Ishikawa (cell line): ENCODE measurements at regions not wholly inside any gene's neighbourhood (a gene's known extent, or its start where the extent isn't known, plus 50 kb on each side); places are given as distances from the start of the nearest gene placed in this dataset.

ENCODE experiments used
- EGR1 ChIP-seq: IDR thresholded peaks from 2 replicates; pipeline ENCODE4 v1.6.1; 2012
- EP300 ChIP-seq: IDR thresholded peaks from 2 replicates; pipeline ENCODE4 v1.6.1; 2012; ENCODE audit warnings: borderline replicate concordance
- FOXM1 ChIP-seq: IDR thresholded peaks from 2 replicates; pipeline ENCODE4 v1.6.1; 2012; ENCODE audit warnings: low read depth, borderline replicate concordance
- NFIC ChIP-seq: IDR thresholded peaks from 2 replicates; pipeline ENCODE4 v1.6.1; 2012
- TF ChIP-seq, protein P1 (sequence below): IDR thresholded peaks from 2 replicates; pipeline ENCODE4 v1.6.1; 2012; ENCODE audit warnings: low read depth, mild to moderate bottlenecking

DNA sequence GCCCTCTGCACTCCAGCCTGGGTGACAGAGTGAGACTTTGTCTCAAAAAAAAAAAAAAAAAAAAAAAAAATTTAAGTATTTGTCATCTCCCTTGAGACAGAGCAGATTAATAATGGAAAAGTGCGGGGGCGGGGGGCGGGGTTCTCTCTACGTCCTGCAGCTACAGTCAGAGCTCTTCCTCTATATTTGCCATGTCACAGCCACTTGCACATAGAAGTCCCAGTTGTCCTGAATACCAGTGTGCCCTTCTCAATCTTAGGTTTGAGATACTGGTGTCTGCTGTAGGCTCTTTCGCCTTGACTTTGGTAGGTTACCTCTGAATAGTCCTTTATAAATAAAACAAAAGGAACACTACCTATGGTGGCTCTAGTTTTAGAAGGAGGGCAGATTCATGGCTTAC is 237.8 kb upstream of the PGRMC2 start:
- TF ChIP-seq EGR1 (peak; percentile 94), FOXM1 (no peak), EP300 (no peak; the same call in 1 of the 2 replicates), NFIC (no peak)
- TF ChIP-seq, protein P1, sequence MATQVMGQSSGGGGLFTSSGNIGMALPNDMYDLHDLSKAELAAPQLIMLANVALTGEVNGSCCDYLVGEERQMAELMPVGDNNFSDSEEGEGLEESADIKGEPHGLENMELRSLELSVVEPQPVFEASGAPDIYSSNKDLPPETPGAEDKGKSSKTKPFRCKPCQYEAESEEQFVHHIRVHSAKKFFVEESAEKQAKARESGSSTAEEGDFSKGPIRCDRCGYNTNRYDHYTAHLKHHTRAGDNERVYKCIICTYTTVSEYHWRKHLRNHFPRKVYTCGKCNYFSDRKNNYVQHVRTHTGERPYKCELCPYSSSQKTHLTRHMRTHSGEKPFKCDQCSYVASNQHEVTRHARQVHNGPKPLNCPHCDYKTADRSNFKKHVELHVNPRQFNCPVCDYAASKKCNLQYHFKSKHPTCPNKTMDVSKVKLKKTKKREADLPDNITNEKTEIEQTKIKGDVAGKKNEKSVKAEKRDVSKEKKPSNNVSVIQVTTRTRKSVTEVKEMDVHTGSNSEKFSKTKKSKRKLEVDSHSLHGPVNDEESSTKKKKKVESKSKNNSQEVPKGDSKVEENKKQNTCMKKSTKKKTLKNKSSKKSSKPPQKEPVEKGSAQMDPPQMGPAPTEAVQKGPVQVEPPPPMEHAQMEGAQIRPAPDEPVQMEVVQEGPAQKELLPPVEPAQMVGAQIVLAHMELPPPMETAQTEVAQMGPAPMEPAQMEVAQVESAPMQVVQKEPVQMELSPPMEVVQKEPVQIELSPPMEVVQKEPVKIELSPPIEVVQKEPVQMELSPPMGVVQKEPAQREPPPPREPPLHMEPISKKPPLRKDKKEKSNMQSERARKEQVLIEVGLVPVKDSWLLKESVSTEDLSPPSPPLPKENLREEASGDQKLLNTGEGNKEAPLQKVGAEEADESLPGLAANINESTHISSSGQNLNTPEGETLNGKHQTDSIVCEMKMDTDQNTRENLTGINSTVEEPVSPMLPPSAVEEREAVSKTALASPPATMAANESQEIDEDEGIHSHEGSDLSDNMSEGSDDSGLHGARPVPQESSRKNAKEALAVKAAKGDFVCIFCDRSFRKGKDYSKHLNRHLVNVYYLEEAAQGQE: no peak
